ENCODE measurements at regions not wholly inside any gene's neighbourhood (a gene's known extent, or its start where the extent isn't known, plus 50 kb on each side); places are given as distances from the start of the nearest gene placed in this dataset.

- DNase-seq, result no peak
Measured at GRCh38 chr15:77557564-77557963, 75.1 kb downstream of the LINGO1 start.

- no peak for DNase-seq
Measured at GRCh38 chr15:77557144-77557543, 75.6 kb downstream of the LINGO1 start.

GRCh38 chr15:77556622-77557021 is 76.1 kb downstream of the LINGO1 start:
- no peak for DNase-seq

GRCh38 chr15:77555232-77555631 is 77.5 kb downstream of the LINGO1 start:
- no peak for DNase-seq

- DNase-seq, result no peak
Measured at GRCh38 chr15:77554306-77555080, 78.2 kb downstream of the LINGO1 start.

- DNase-seq, result no peak
Measured at GRCh38 chr15:77553695-77554094, 79.0 kb downstream of the LINGO1 start.

GRCh38 chr15:77553257-77553656 is 79.5 kb downstream of the LINGO1 start:
- DNase-seq, result no peak

GRCh38 chr15:77552066-77552465 is 80.6 kb downstream of the LINGO1 start:
- DNase-seq, result no peak

GRCh38 chr15:77550301-77551251 is 82.1 kb downstream of the LINGO1 start:
- no peak for DNase-seq

GRCh38 chr15:77549576-77550288 is 83.0 kb downstream of the LINGO1 start:
- no peak for DNase-seq

GRCh38 chr15:77548589-77549557 is 83.8 kb downstream of the LINGO1 start:
- no peak for DNase-seq

- no peak for DNase-seq
Measured at GRCh38 chr15:77547801-77548588, 84.7 kb downstream of the LINGO1 start.

GRCh38 chr15:77546870-77547269 is 85.8 kb downstream of the LINGO1 start:
- no peak for DNase-seq

GRCh38 chr15:77546050-77546501 is 86.6 kb downstream of the LINGO1 start:
- DNase-seq, result no peak

GRCh38 chr15:77545058-77545457 is 87.7 kb downstream of the LINGO1 start:
- DNase-seq, result no peak

- DNase-seq, result no peak
Measured at GRCh38 chr15:77544162-77544561, 88.5 kb downstream of the LINGO1 start.

- DNase-seq, result peak; percentile 73 to 79
Measured at GRCh38 chr15:77543159-77543882, 89.4 kb downstream of the LINGO1 start.

GRCh38 chr15:77542491-77543001 is 90.2 kb downstream of the LINGO1 start:
- DNase-seq, result no peak

- no peak for DNase-seq
Measured at GRCh38 chr15:77541421-77542181, 91.1 kb downstream of the LINGO1 start.

Measured in SHP77 (cell line).